DOHH2 (cell line): ENCODE measurements at regions not wholly inside any gene's neighbourhood (a gene's known extent, or its start where the extent isn't known, plus 50 kb on each side); places are given as distances from the start of the nearest gene placed in this dataset.

Source experiments
- H3F3A ChIP-seq: fragments of 200-600 bp; sonication (generic), shearing (Covaris generic); 2 replicates; pipeline ENCODE4 v1.6.0; 2016; ENCODE audit warnings: antibody characterized with exemption, mild to moderate bottlenecking; ENCODE audit not compliant: control insufficient read depth, insufficient read depth
- H3K27ac ChIP-seq: fragments of 200-600 bp; sonication (generic); 2 replicates; pipeline ENCODE4 v1.5.1; 2014; ENCODE audit warnings: low read depth, mild to moderate bottlenecking, low read length, moderate library complexity
- H3K27me3 ChIP-seq: fragments of 200-600 bp; sonication (generic); 2 replicates; pipeline ENCODE4 v1.6.1; 2014; ENCODE audit warnings: mild to moderate bottlenecking, low read length, mixed read lengths; ENCODE audit not compliant: control insufficient read depth
- H3K36me3 ChIP-seq: fragments of 200-600 bp; sonication (generic); 2 replicates; pipeline ENCODE4 v1.6.1; 2014; ENCODE audit warnings: mild to moderate bottlenecking, low read length, moderate library complexity, mixed read lengths; ENCODE audit not compliant: control insufficient read depth
- H3K4me1 ChIP-seq: fragments of 200-600 bp; sonication (generic); 2 replicates; pipeline ENCODE4 v1.6.1; 2014; ENCODE audit warnings: mild to moderate bottlenecking, low read length, mixed read lengths; ENCODE audit not compliant: control insufficient read depth
- H3K4me2 ChIP-seq: fragments of 200-600 bp; sonication (generic); 2 replicates; pipeline ENCODE4 v1.6.0; 2014; ENCODE audit warnings: mild to moderate bottlenecking, low read length, moderate library complexity
- H3K4me3 ChIP-seq: fragments of 200-600 bp; sonication (generic); 2 replicates; pipeline ENCODE4 v1.5.1; 2014; ENCODE audit warnings: mild to moderate bottlenecking, low read length, mixed read lengths
- H3K79me2 ChIP-seq: fragments of 200-600 bp; sonication (generic); 2 replicates; pipeline ENCODE4 v1.6.1; 2014; ENCODE audit warnings: mild to moderate bottlenecking, low read length, mixed read lengths; ENCODE audit not compliant: control insufficient read depth
- H3K9me2 ChIP-seq: fragments of 200-600 bp; sonication (generic); replicated peaks from 2 replicates; pipeline ENCODE4 v1.6.1; 2014; ENCODE audit warnings: mild to moderate bottlenecking, low read length, mixed read lengths; ENCODE audit not compliant: control insufficient read depth
- H3K9me3 ChIP-seq: fragments of 200-600 bp; sonication (generic); 2 replicates; pipeline ENCODE4 v1.6.1; 2014; ENCODE audit warnings: antibody characterized with exemption, low read length, mixed read lengths; ENCODE audit not compliant: control insufficient read depth, insufficient read depth
- H4K20me1 ChIP-seq: fragments of 200-600 bp; sonication (generic); 2 replicates; pipeline ENCODE4 v1.6.0; 2014; ENCODE audit warnings: low read depth, mild to moderate bottlenecking, antibody characterized with exemption, low read length, moderate library complexity; ENCODE audit not compliant: control insufficient read depth, insufficient read depth
- EZH2phosphoT487 ChIP-seq: fragments of 200-600 bp; sonication (generic); IDR thresholded peaks from 2 replicates; pipeline ENCODE4 v1.6.1; 2017; ENCODE audit warnings: borderline replicate concordance, mild to moderate bottlenecking, antibody characterized with exemption, low read length, moderate library complexity, mixed read lengths
- TF ChIP-seq, protein P1 (sequence below): fragments of 200-600 bp; sonication (generic); IDR thresholded peaks from one replicate; pipeline ENCODE4 v1.5.1; 2014; ENCODE audit warnings: antibody characterized with exemption, mild to moderate bottlenecking, low read depth, low read length; ENCODE audit not compliant: poor library complexity, severe bottlenecking

DNA sequence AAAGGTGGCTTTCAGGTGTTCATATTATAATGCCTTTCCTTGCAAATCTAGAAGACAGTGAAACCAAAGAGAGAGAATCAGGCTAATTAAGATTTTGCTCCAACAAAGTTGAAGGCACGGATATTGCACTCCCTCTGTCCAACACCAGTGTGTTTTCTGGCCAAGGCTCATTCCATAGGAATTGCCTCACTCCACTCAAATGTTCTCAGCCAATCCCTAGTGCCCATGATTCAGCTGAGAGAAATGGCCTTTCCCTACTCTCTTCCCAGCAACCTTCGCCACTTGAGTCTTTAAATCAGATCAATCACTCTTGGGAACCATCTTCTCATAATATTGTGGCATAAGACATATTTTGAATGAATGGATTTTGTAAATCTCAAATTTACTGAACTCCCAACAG is 768.2 kb upstream of the ACVR2A start:
- Histone ChIP-seq H3K4me1 (no peaks in the 10 kb centered on the region), H3K27me3 (no peaks in the 10 kb centered on the region), H3K9me2 (no peaks in the 10 kb centered on the region), H3K36me3 (no peaks in the 10 kb centered on the region), H3K4me2 (no peak overlapping the region), H3K79me2 (no peaks in the 10 kb centered on the region), H3K9me3 (no peaks in the 10 kb centered on the region), H4K20me1 (no peaks in the 10 kb centered on the region), H3K4me3 (no peak overlapping the region), H3F3A (no peaks in the 10 kb centered on the region), H3K27ac (no peak overlapping the region)
- TF ChIP-seq EZH2phosphoT487 = no peak
- TF ChIP-seq, protein P1, sequence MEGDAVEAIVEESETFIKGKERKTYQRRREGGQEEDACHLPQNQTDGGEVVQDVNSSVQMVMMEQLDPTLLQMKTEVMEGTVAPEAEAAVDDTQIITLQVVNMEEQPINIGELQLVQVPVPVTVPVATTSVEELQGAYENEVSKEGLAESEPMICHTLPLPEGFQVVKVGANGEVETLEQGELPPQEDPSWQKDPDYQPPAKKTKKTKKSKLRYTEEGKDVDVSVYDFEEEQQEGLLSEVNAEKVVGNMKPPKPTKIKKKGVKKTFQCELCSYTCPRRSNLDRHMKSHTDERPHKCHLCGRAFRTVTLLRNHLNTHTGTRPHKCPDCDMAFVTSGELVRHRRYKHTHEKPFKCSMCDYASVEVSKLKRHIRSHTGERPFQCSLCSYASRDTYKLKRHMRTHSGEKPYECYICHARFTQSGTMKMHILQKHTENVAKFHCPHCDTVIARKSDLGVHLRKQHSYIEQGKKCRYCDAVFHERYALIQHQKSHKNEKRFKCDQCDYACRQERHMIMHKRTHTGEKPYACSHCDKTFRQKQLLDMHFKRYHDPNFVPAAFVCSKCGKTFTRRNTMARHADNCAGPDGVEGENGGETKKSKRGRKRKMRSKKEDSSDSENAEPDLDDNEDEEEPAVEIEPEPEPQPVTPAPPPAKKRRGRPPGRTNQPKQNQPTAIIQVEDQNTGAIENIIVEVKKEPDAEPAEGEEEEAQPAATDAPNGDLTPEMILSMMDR = no peak

DNA sequence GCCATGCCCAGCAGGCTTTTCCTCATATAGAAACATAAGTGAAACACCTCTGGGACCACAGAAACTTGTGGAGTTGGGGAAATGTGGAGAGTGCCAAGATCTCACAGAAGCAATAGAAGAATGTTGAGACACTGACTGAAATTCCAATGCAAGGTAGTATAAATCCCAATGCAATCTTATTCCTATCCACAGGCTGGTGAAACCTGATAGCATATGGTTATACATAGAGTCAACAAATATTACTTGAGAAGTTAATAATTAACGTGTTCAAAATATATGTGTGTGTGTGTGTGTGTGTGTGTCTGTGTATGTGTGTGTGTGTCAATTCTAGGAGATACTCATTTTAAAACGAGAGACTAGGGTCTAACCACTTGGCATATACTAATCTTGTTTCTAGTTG is 776.8 kb upstream of the ACVR2A start:
- Histone ChIP-seq H3K9me3 (no peaks in the 10 kb centered on the region), H3K36me3 (no peaks in the 10 kb centered on the region), H3K27me3 (no peaks in the 10 kb centered on the region), H3K9me2 (no peaks in the 10 kb centered on the region), H3K27ac (no peak overlapping the region), H3K4me1 (no peaks in the 10 kb centered on the region), H3K79me2 (no peaks in the 10 kb centered on the region), H3K4me3 (no peak overlapping the region), H3K4me2 (no peak overlapping the region), H4K20me1 (no peaks in the 10 kb centered on the region), H3F3A (no peaks in the 10 kb centered on the region)
- TF ChIP-seq, protein P1 = no peak
- TF ChIP-seq EZH2phosphoT487 = no peak

DNA sequence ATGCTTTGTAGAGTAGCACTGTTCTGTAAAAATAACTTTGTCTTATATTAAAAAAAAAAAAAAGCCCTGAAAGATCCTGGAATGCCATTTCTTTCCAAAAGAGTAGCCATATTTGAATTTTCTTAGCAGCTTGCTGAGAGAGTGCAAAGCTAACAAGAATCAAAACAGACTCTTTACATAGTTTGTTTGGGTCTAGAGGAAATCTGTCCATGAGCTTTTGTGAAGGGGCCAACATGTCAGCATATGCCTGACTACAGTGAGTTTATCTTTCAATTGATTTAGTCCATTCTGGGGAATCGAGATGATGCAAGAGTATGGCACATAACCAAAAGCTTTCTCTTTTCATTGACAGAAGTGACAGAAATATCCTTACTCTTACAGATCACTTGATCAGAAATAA is 777.7 kb upstream of the ACVR2A start:
- Histone ChIP-seq H3K4me1 (no peaks in the 10 kb centered on the region), H3K9me3 (no peaks in the 10 kb centered on the region), H3K36me3 (no peaks in the 10 kb centered on the region), H3F3A (no peaks in the 10 kb centered on the region), H4K20me1 (no peaks in the 10 kb centered on the region), H3K27ac (no peak overlapping the region), H3K79me2 (no peaks in the 10 kb centered on the region), H3K4me2 (no peak overlapping the region), H3K4me3 (no peak overlapping the region), H3K9me2 (no peaks in the 10 kb centered on the region), H3K27me3 (no peaks in the 10 kb centered on the region)
- TF ChIP-seq EZH2phosphoT487 = no peak
- TF ChIP-seq, protein P1 = no peak

DNA sequence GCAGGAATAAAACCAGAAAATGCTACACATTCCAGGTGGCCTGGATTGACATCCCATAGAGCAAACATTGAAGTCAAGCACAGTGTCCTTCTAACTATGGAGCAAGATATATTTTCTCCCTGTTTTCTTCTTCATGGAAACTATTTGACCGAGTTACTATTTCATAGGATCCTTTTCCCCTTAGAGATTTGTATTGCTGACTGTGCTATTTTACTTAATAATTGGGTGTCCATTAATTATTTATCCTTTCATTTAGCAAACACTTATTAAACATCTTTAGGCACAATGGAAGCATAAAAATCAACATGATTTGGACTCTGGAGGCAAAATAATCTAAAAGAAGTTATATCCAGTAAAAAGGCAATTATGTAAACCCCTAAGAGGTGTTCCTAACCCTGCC is 782.8 kb upstream of the ACVR2A start:
- TF ChIP-seq EZH2phosphoT487 = no peak
- TF ChIP-seq, protein P1 = no peak
- Histone ChIP-seq H3K79me2 (no peaks in the 10 kb centered on the region), H3K4me2 (no peak overlapping the region)

More for the DNA sequence above, 782.8 kb upstream of the ACVR2A start:
- Histone ChIP-seq H3K27ac (no peak overlapping the region), H3K4me3 (no peak overlapping the region), H3K36me3 (no peaks in the 10 kb centered on the region), H3K9me3 (no peaks in the 10 kb centered on the region), H3F3A (no peaks in the 10 kb centered on the region), H3K4me1 (no peaks in the 10 kb centered on the region), H3K27me3 (no peaks in the 10 kb centered on the region), H4K20me1 (no peaks in the 10 kb centered on the region), H3K9me2 (no peaks in the 10 kb centered on the region)
